Endothelial cell of umbilical vein (primary cell): ENCODE measurements at regions not wholly inside any gene's neighbourhood (a gene's known extent, or its start where the extent isn't known, plus 50 kb on each side); places are given as distances from the start of the nearest gene placed in this dataset.

Experiments
- GATA2 ChIP-seq: IDR thresholded peaks from 2 replicates; pipeline ENCODE4 v1.7.0; 2011; ENCODE audit warnings: low read depth, mild to moderate bottlenecking, moderate library complexity, mixed read lengths, low read length; ENCODE audit not compliant: insufficient read length, insufficient read depth
- TF ChIP-seq, protein P1 (sequence below), 2 donors: IDR thresholded peaks; 1 replicate in 1 of 2; 2 replicates in 1 of 2; pipeline ENCODE4 v1.5.1; 2011; ENCODE audit warnings: low read length in 2 of 2, mild to moderate bottlenecking in 2 of 2, moderate library complexity in 2 of 2, control low read depth in 1 of 2, inconsistent platforms in 1 of 2, low read depth in 1 of 2; ENCODE audit not compliant: insufficient read depth in 1 of 2; ENCODE audit errors: extremely low read depth in 1 of 2

DNA sequence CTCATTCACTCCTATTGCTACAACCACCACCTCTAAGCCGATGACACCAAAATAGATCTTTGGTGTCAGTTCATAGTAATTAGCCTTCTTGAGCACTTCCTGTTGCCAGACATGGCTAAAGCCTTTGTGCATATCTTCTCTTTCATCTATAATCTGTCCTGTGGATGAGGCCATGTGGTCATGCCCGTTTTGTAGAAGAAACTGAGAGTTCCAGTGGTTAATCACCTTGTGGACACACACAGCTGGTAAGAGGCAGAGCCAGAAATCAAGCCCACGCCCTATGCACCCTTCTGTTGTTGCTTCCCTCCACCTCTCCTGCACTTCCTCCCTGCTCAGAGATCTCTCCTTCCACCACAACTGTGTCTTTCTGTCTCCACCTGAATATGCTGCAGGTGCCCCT is 285.1 kb upstream of the PFKP start:
- TF ChIP-seq GATA2: no peak
- TF ChIP-seq, protein P1, sequence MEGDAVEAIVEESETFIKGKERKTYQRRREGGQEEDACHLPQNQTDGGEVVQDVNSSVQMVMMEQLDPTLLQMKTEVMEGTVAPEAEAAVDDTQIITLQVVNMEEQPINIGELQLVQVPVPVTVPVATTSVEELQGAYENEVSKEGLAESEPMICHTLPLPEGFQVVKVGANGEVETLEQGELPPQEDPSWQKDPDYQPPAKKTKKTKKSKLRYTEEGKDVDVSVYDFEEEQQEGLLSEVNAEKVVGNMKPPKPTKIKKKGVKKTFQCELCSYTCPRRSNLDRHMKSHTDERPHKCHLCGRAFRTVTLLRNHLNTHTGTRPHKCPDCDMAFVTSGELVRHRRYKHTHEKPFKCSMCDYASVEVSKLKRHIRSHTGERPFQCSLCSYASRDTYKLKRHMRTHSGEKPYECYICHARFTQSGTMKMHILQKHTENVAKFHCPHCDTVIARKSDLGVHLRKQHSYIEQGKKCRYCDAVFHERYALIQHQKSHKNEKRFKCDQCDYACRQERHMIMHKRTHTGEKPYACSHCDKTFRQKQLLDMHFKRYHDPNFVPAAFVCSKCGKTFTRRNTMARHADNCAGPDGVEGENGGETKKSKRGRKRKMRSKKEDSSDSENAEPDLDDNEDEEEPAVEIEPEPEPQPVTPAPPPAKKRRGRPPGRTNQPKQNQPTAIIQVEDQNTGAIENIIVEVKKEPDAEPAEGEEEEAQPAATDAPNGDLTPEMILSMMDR (IDR thresholded peaks at IDR 0.05; ENCODE audit: extremely low read depth in 1 of 2, insufficient read depth in 1 of 2, low read depth in 1 of 2, low read length in 2 of 2): no peak
